K562 (cell line): ENCODE measurements at regions not wholly inside any gene's neighbourhood (a gene's known extent, or its start where the extent isn't known, plus 50 kb on each side); places are given as distances from the start of the nearest gene placed in this dataset.

Experiments used
- ATAC-seq: fragments of 200-7000 bp; cut with Tn5 transposase; 3 replicates; pipeline ENCODE4 v1.9.1; 2020; ENCODE audit warnings: moderate library complexity
- BruUV-seq: library from RNA; stranded (reverse); fragments of 400-500 nt; replicated peaks from 2 replicates; lab custom pipeline; 2021; lab: Mats Ljungman, UMichigan
- CTCF ChIA-PET: fragments of 300-600 bp; formaldehyde crosslinking; extraction: SDS; loops from one replicate; lab custom pipeline; 2021; ENCODE audit warnings: low intra/inter-chr PET ratio; lab: Yijun Ruan, JAX
- POLR2A ChIA-PET: fragments of 300-600, 350-650 bp; sonication (Branson Sonifier 250); formaldehyde crosslinking; extraction: SDS; loops from one replicate; lab custom pipeline; 2021; ENCODE audit warnings: antibody characterized with exemption, inconsistent platforms; lab: Yijun Ruan, JAX
- DNase-seq, 4 experiments: peaks; one replicate each; pipeline versions ENCODE4 v3.0.0 to v3.0.0-alpha.2; 2011 to 2018; ENCODE audit warnings: low spot score in 3 of 4, mixed read lengths in 3 of 4; ENCODE audit errors: extremely low read depth in 1 of 4
- FAIRE-seq: peaks from 2 replicates; lab custom pipeline; 2011; peaks lifted over from hg19 to GRCh38; lab: Jason Lieb, UNC
- H2AFZ ChIP-seq: 2 replicates; pipeline ENCODE4 v1.6.0; 2011; ENCODE audit warnings: low read depth, low read length, control low read depth, inconsistent platforms
- H3K27ac ChIP-seq: fragments of 200-600 bp; 3 replicates; pipeline ENCODE4 v1.8.0; 2011; ENCODE audit warnings: low read depth, mild to moderate bottlenecking, control low read depth, inconsistent platforms, low read length, moderate library complexity, mixed read lengths; ENCODE audit errors: extremely low read depth
- H3K27me3 ChIP-seq, 2 experiments: fragments of 300-600 bp in 1 of 2; 2 replicates in 1 of 2; 3 replicates in 1 of 2; pipeline versions ENCODE4 v1.6.0 to v1.8.0; 2011; ENCODE audit warnings: inconsistent platforms in 2 of 2, low read length in 2 of 2, mild to moderate bottlenecking in 1 of 2, mixed read lengths in 1 of 2, moderate library complexity in 1 of 2; ENCODE audit not compliant: control insufficient read depth in 2 of 2, insufficient read depth in 2 of 2
- H3K36me3 ChIP-seq: fragments of 300-600 bp; 3 replicates; pipeline ENCODE4 v1.8.0; 2011; ENCODE audit warnings: mild to moderate bottlenecking, low read length, inconsistent platforms; ENCODE audit not compliant: control insufficient read depth, insufficient read depth
- H3K4me1 ChIP-seq, 2 experiments: fragments of 200-600 bp in 1 of 2; replicated peaks in 1 of 2; 2 replicates in 1 of 2; 3 replicates in 1 of 2; pipeline versions ENCODE4 v1.5.1 to v1.8.0; 2011; ENCODE audit warnings: inconsistent platforms in 2 of 2, low read length in 2 of 2, mild to moderate bottlenecking in 1 of 2, mixed read lengths in 1 of 2, moderate library complexity in 1 of 2; ENCODE audit not compliant: control insufficient read depth in 2 of 2, insufficient read depth in 2 of 2
- H3K4me2 ChIP-seq: 2 replicates; pipeline ENCODE4 v1.6.1; 2011; ENCODE audit warnings: low read length, control low read depth, inconsistent platforms, mixed read lengths; ENCODE audit not compliant: insufficient read depth
- H3K4me3 ChIP-seq: fragments of 200-600 bp; sonication (generic), shearing (Covaris generic); 2 replicates; pipeline ENCODE4 v1.5.1; 2016; ENCODE audit warnings: control low read depth, inconsistent platforms
- H3K79me2 ChIP-seq: fragments of 200-600 bp; 3 replicates; pipeline ENCODE4 v1.8.0; 2011; ENCODE audit warnings: low read length, inconsistent platforms; ENCODE audit not compliant: control insufficient read depth, insufficient read depth
- H3K9ac ChIP-seq, 2 experiments: 2 replicates each; pipeline versions ENCODE4 v1.6.0 to v1.6.1; 2011; ENCODE audit warnings: low read depth in 2 of 2, low read length in 2 of 2, control low read depth in 1 of 2, inconsistent platforms in 1 of 2, mild to moderate bottlenecking in 1 of 2, mixed read lengths in 1 of 2; ENCODE audit not compliant: insufficient read depth in 1 of 2
- H3K9me1 ChIP-seq: one replicate; pipeline ENCODE4 v1.6.0; 2011; ENCODE audit warnings: inconsistent platforms, mild to moderate bottlenecking, low read length, moderate library complexity; ENCODE audit not compliant: control insufficient read depth, insufficient read depth
- H3K9me3 ChIP-seq: replicated peaks from 2 replicates; pipeline ENCODE4 v1.5.1; 2011; ENCODE audit warnings: low read depth, low read length, inconsistent platforms; ENCODE audit not compliant: control insufficient read depth, insufficient read depth
- H4K20me1 ChIP-seq: replicated peaks from 2 replicates; pipeline ENCODE4 v1.6.1; 2011; ENCODE audit warnings: low read length, inconsistent platforms, mixed read lengths; ENCODE audit not compliant: control insufficient read depth, insufficient read depth
- E2F1 ChIP-seq: sonication (generic); formaldehyde crosslinking; IDR thresholded peaks from 2 replicates; pipeline ENCODE4 v1.8.1; 2023; ENCODE audit warnings: mild to moderate bottlenecking, missing genetic modification reagents, moderate library complexity
- FOXA1 ChIP-seq: fragments of 450-650 bp; IDR thresholded peaks from 2 replicates; pipeline ENCODE4 v1.6.1; 2016; ENCODE audit warnings: mild to moderate bottlenecking, borderline replicate concordance
- HNRNPH1 ChIP-seq: fragments of 200-400 bp; formaldehyde crosslinking; optimal IDR thresholded peaks from 2 replicates; pipeline ENCODE3; 2017; ENCODE audit warnings: low read depth, mild to moderate bottlenecking, low read length, moderate library complexity
- HOMEZ ChIP-seq: fragments of 250-450 bp; sonication (Bioruptor Pico); IDR thresholded peaks from 2 replicates; pipeline ENCODE4 v1.4.0; 2020; ENCODE audit warnings: mild to moderate bottlenecking, moderate library complexity
- LARP7 ChIP-seq: fragments of 450-650 bp; IDR thresholded peaks from 2 replicates; pipeline ENCODE4 v1.6.1; 2016
- MED1 ChIP-seq: sonication (generic); formaldehyde crosslinking; IDR thresholded peaks from 2 replicates; pipeline ENCODE4 v1.8.1; 2023; ENCODE audit warnings: missing genetic modification reagents, borderline replicate concordance
- POU5F1 ChIP-seq: fragments of 150-350 bp; IDR thresholded peaks from 2 replicates; pipeline ENCODE4 v1.6.1; 2014; ENCODE audit warnings: borderline replicate concordance, low read length, low read depth, mild to moderate bottlenecking; ENCODE audit not compliant: partially characterized antibody
- STAT6 ChIP-seq: sonication (generic); formaldehyde crosslinking; IDR thresholded peaks from 2 replicates; pipeline ENCODE4 v1.8.1; 2023; ENCODE audit warnings: mild to moderate bottlenecking, missing genetic modification reagents
- TFAM ChIP-seq: fragments of 250-450 bp; sonication (Bioruptor Pico); conservative IDR thresholded peaks from 2 replicates; pipeline ENCODE4 v1.5.0; 2021; ENCODE audit warnings: mild to moderate bottlenecking, moderate library complexity
- ZBTB8A ChIP-seq: fragments of 450-650 bp; IDR thresholded peaks from 2 replicates; pipeline ENCODE4 v1.6.1; 2018; ENCODE audit warnings: mild to moderate bottlenecking, moderate library complexity; ENCODE audit not compliant: partially characterized antibody
- ZNF311 ChIP-seq: fragments of 250-450 bp; sonication (Bioruptor Pico); IDR thresholded peaks from 2 replicates; pipeline ENCODE4 v1.4.0; 2020; ENCODE audit warnings: mild to moderate bottlenecking, moderate library complexity
- ZNF778 ChIP-seq: fragments of 450-650 bp; formaldehyde crosslinking; IDR thresholded peaks from 2 replicates; pipeline ENCODE4 v1.4.0; 2020; ENCODE audit warnings: mild to moderate bottlenecking, moderate library complexity
- WGBS: fragments of 100-300 bp; shearing (Covaris generic); methylation state at CpG from one replicate; pipeline ENCODE4 v1.1.6; 2016; ENCODE audit warnings: low coverage, mixed read lengths; ENCODE audit not compliant: insufficient coverage; ENCODE audit errors: missing lambda C conversion rate; 5-methylcytosine and 5-hydroxymethylcytosine counted together
- in situ Hi-C: fragments of 300-500 bp; cut with MboI; formaldehyde crosslinking; loops from 4 replicates; pipeline ENCODE4 v1.15.0; 2018; ENCODE audit warnings: inconsistent platforms, mixed read lengths
- intact Hi-C: fragments of 100-400 bp; cut with micrococcal nuclease; formaldehyde crosslinking; loops from 2 replicates; pipeline ENCODE4 v1.14.2; 2022

- Histone ChIP-seq H3K36me3 (no peaks in the 10 kb centered on the region), H3K9me3 (no peaks in the 10 kb centered on the region; the same call in 1 of the 2 replicates), H3K9me1 (no peaks in the 10 kb centered on the region), H3K27ac (no peak overlapping the region), H2AFZ (no peak overlapping the region), H4K20me1 (no peaks in the 10 kb centered on the region), H3K27me3 (no peaks in the 10 kb centered on the region), H3K79me2 (no peaks in the 10 kb centered on the region), H3K9ac (no peak overlapping the region), H3K4me2 (no peak overlapping the region), H3K4me3 (no peak overlapping the region), H3K4me1 (no peaks in the 10 kb centered on the region)
- WGBS, result 5% methylated on average over 1 of the region's 1 CpG
- TF ChIP-seq ZBTB8A, result no peak
- no peak for TF ChIP-seq STAT6 (CRISPR knock-in tag)
- no peak for TF ChIP-seq HOMEZ (CRISPR knock-in tag)
- no peak for TF ChIP-seq FOXA1
- TF ChIP-seq POU5F1, result no peak
- no peak for TF ChIP-seq E2F1 (CRISPR knock-in tag)
- TF ChIP-seq ZNF311 (CRISPR knock-in tag), result no peak
- TF ChIP-seq HNRNPH1, result no peak
- TF ChIP-seq LARP7, result no peak
- no peak for TF ChIP-seq ZNF778 (CRISPR knock-in tag)
- no peak for TF ChIP-seq TFAM (CRISPR knock-in tag)
- TF ChIP-seq MED1 (CRISPR knock-in tag), result no peak
- intact Hi-C loops (no loop called here), in situ Hi-C loops (no loop called here)
- POLR2A ChIA-PET, result no interaction called here
- ATAC-seq, result no peak
- FAIRE-seq, result no peak
- CTCF ChIA-PET, result no interaction called here
- BruUV-seq, result no TSS peak
- DNase-seq, result no peak
Observed at GRCh38 chr5:4773827-4774317, 366.3 kb upstream of the ADAMTS16 start.
